ENCODE measurements at regions not wholly inside any gene's neighbourhood (a gene's known extent, or its start where the extent isn't known, plus 50 kb on each side); places are given as distances from the start of the nearest gene placed in this dataset.

- peak overlapping the region; percentile 76 for H2AFZ ChIP-seq (ENCODE audit: low read depth, low read length, poor library complexity, severe bottlenecking)
- no peak for TF ChIP-seq YY1 (IDR thresholded peaks at IDR 0.05; ENCODE audit: extremely low read depth, insufficient replicate concordance, low read depth, low read length)
- TF ChIP-seq, protein P1, sequence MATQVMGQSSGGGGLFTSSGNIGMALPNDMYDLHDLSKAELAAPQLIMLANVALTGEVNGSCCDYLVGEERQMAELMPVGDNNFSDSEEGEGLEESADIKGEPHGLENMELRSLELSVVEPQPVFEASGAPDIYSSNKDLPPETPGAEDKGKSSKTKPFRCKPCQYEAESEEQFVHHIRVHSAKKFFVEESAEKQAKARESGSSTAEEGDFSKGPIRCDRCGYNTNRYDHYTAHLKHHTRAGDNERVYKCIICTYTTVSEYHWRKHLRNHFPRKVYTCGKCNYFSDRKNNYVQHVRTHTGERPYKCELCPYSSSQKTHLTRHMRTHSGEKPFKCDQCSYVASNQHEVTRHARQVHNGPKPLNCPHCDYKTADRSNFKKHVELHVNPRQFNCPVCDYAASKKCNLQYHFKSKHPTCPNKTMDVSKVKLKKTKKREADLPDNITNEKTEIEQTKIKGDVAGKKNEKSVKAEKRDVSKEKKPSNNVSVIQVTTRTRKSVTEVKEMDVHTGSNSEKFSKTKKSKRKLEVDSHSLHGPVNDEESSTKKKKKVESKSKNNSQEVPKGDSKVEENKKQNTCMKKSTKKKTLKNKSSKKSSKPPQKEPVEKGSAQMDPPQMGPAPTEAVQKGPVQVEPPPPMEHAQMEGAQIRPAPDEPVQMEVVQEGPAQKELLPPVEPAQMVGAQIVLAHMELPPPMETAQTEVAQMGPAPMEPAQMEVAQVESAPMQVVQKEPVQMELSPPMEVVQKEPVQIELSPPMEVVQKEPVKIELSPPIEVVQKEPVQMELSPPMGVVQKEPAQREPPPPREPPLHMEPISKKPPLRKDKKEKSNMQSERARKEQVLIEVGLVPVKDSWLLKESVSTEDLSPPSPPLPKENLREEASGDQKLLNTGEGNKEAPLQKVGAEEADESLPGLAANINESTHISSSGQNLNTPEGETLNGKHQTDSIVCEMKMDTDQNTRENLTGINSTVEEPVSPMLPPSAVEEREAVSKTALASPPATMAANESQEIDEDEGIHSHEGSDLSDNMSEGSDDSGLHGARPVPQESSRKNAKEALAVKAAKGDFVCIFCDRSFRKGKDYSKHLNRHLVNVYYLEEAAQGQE (IDR thresholded peaks at IDR 0.05; ENCODE audit: low read depth) = no peak
- TF ChIP-seq CTCF (IDR thresholded peaks at IDR 0.05 in 2 of 3, conservative IDR thresholded peaks at IDR 0.05 in 1 of 3; ENCODE audit: borderline replicate concordance in 1 of 3, insufficient read depth in 1 of 3, low read depth in 2 of 3, low read length in 2 of 3) = peak; percentile 77 to 95 (median 88)
- no peak for TF ChIP-seq JUND (IDR thresholded peaks at IDR 0.05)
- TF ChIP-seq, protein P2, sequence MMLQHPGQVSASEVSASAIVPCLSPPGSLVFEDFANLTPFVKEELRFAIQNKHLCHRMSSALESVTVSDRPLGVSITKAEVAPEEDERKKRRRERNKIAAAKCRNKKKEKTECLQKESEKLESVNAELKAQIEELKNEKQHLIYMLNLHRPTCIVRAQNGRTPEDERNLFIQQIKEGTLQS (IDR thresholded peaks at IDR 0.05) = no peak
- TF ChIP-seq TCF7L2 (IDR thresholded peaks at IDR 0.05; ENCODE audit: borderline replicate concordance, extremely low read depth, insufficient read depth, insufficient read length) = no peak
- no peak for TF ChIP-seq EZH2phosphoT487 (IDR thresholded peaks at IDR 0.05; ENCODE audit: borderline replicate concordance)
- no peak for TF ChIP-seq ELF1 (IDR thresholded peaks at IDR 0.05; ENCODE audit: borderline replicate concordance, low read depth)
- TF ChIP-seq SIN3A (IDR thresholded peaks at IDR 0.05; ENCODE audit: low read depth) = no peak
- TF ChIP-seq POLR2AphosphoS5 (IDR thresholded peaks at IDR 0.05; ENCODE audit: low read depth, low read length) = no peak
- TF ChIP-seq ZFX (IDR thresholded peaks at IDR 0.05) = no peak
- TF ChIP-seq EGR1 (IDR thresholded peaks at IDR 0.05; ENCODE audit: low read depth) = no peak
- peak; percentile 72 for TF ChIP-seq RAD21 (IDR thresholded peaks at IDR 0.05; ENCODE audit: low read depth)
- TF ChIP-seq, protein P3, sequence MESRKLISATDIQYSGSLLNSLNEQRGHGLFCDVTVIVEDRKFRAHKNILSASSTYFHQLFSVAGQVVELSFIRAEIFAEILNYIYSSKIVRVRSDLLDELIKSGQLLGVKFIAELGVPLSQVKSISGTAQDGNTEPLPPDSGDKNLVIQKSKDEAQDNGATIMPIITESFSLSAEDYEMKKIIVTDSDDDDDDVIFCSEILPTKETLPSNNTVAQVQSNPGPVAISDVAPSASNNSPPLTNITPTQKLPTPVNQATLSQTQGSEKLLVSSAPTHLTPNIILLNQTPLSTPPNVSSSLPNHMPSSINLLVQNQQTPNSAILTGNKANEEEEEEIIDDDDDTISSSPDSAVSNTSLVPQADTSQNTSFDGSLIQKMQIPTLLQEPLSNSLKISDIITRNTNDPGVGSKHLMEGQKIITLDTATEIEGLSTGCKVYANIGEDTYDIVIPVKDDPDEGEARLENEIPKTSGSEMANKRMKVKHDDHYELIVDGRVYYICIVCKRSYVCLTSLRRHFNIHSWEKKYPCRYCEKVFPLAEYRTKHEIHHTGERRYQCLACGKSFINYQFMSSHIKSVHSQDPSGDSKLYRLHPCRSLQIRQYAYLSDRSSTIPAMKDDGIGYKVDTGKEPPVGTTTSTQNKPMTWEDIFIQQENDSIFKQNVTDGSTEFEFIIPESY (IDR thresholded peaks at IDR 0.05; ENCODE audit: extremely low read depth, insufficient replicate concordance, low read length) = no peak
- no peak for TF ChIP-seq SRF (IDR thresholded peaks at IDR 0.05; ENCODE audit: low read depth)
- TF ChIP-seq FOSL1 (IDR thresholded peaks at IDR 0.05; ENCODE audit: low read depth) = no peak
- TF ChIP-seq CBX3 (IDR thresholded peaks at IDR 0.05; ENCODE audit: low read depth) = no peak
- no peak overlapping the region for H3K27ac ChIP-seq (ENCODE audit: low read depth, low read length)
- H3K4me1 ChIP-seq (ENCODE audit: control insufficient read depth in 1 of 2, insufficient read depth in 2 of 2, low read length in 2 of 2) = peaks cover 0 to 10% of the 10 kb centered on the region in 2 experiments; a peak in 2 of 4 replicates
- ChIA-PET CTCF (interaction anchor here (0.5 to 1.8 kb wide), 23 partner anchors 9 to 514 kb away, joined by 3 to 13 read pairs (median 4); no protein-coding TSS in a partner anchor), RAD21 (ENCODE audit: low non-redundant PET in 1 of 2, low total read pairs in 2 of 2, uncharacterized antibody in 2 of 2, unreplicated experiment in 2 of 2) (interaction anchor here (0.7 to 1.0 kb wide), 3 partner anchors 12 to 197 kb away, joined by 3 read pairs; no protein-coding TSS in a partner anchor), POLR2A (no interaction called here)
- no peaks in the 10 kb centered on the region for H3K79me2 ChIP-seq (ENCODE audit: insufficient read depth, low read length)
- no peaks in the 10 kb centered on the region for H4K20me1 ChIP-seq (ENCODE audit: insufficient read depth)
- DNase-seq (ENCODE audit: low read depth, low spot score) (peak; percentile 68), ATAC-seq (peak; percentile 98)
- H3K9me3 ChIP-seq (ENCODE audit: control insufficient read depth in 1 of 2, insufficient read depth in 1 of 2, low read depth in 1 of 2, low read length in 2 of 2) = no peaks in the 10 kb centered on the region
- no peaks in the 10 kb centered on the region for H3K36me3 ChIP-seq (ENCODE audit: control insufficient read depth in 1 of 2, insufficient read depth in 2 of 2, low read length in 2 of 2)
- H3K9me2 ChIP-seq (ENCODE audit: insufficient read depth) = no peaks in the 10 kb centered on the region
- no peak overlapping the region for H3K9ac ChIP-seq (ENCODE audit: low read length)
- H3K27me3 ChIP-seq (ENCODE audit: insufficient read depth, low read length) = peaks cover 41% of the 10 kb centered on the region
- BruUV-seq (replicated peaks) = no TSS peak
- H3K4me2 ChIP-seq (ENCODE audit: low read length) = peak overlapping the region; percentile 63
- intact Hi-C loops (cut with micrococcal nuclease) = no loop called here
- H3K4me3 ChIP-seq (replicated peaks in 1 of 2; ENCODE audit: low read depth in 1 of 2, low read length in 2 of 2) = peak overlapping the region; percentile 13 to 27
Observed at GRCh38 chr11:76721755-76722677, 51.5 kb upstream of the LRRC32 start.
